SK-N-MC (cell line): ENCODE measurements at regions not wholly inside any gene's neighbourhood (a gene's known extent, or its start where the extent isn't known, plus 50 kb on each side); places are given as distances from the start of the nearest gene placed in this dataset.

ENCODE experiments used
- EZH2 ChIP-seq: fragments of 200-600 bp; sonication (generic); IDR thresholded peaks from one replicate; pipeline ENCODE4 v1.6.1; 2017; ENCODE audit warnings: antibody characterized with exemption
- POLR2AphosphoS5 ChIP-seq: IDR thresholded peaks from 2 replicates; pipeline ENCODE4 v1.6.1; 2012; ENCODE audit warnings: mild to moderate bottlenecking, low read depth, low read length, borderline replicate concordance

DNA sequence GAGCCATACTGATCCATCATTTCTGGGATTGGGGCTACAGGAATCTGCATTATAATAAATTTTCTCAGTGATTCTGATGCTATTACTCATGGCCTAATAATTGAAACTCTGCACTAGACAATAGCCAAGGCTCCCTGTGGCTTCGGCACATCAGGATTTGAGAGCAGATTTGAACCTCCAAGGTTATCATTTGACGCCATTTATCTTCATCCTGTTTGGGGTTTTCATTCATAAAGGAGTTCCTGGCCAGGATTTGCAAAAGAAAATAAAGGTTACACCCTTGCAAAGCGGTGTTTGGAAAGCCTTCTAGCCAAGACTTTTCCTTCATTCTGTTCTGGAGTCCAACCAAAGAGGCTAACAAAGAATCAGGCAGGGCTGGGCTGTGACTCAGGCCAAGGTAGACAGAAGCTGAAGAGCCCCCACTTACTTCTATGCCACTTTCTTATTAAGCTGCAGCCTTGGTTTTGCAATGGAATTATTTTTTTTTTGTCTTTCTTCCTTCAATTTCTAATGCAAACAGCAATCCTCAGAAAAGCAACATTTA lies 330.1 kb downstream of the DHX35 start:
- no peak for TF ChIP-seq POLR2AphosphoS5
- no peak for TF ChIP-seq EZH2
